K562 (cell line): ENCODE measurements at regions not wholly inside any gene's neighbourhood (a gene's known extent, or its start where the extent isn't known, plus 50 kb on each side); places are given as distances from the start of the nearest gene placed in this dataset.

ENCODE experiments used
- ATAC-seq: fragments of 200-7000 bp; cut with Tn5 transposase; 3 replicates; pipeline ENCODE4 v1.9.1; 2020; ENCODE audit warnings: moderate library complexity
- BruUV-seq: library from RNA; stranded (reverse); fragments of 400-500 nt; replicated peaks from 2 replicates; lab custom pipeline; 2021; lab: Mats Ljungman, UMichigan
- CTCF ChIA-PET: fragments of 300-600 bp; formaldehyde crosslinking; extraction: SDS; loops from one replicate; lab custom pipeline; 2021; ENCODE audit warnings: low intra/inter-chr PET ratio; lab: Yijun Ruan, JAX
- POLR2A ChIA-PET: fragments of 300-600, 350-650 bp; sonication (Branson Sonifier 250); formaldehyde crosslinking; extraction: SDS; loops from one replicate; lab custom pipeline; 2021; ENCODE audit warnings: antibody characterized with exemption, inconsistent platforms; lab: Yijun Ruan, JAX
- DNase-seq, 4 experiments: peaks; one replicate each; pipeline versions ENCODE4 v3.0.0 to v3.0.0-alpha.2; 2011 to 2018; ENCODE audit warnings: low spot score in 3 of 4, mixed read lengths in 3 of 4; ENCODE audit errors: extremely low read depth in 1 of 4
- FAIRE-seq: peaks from 2 replicates; lab custom pipeline; 2011; peaks lifted over from hg19 to GRCh38; lab: Jason Lieb, UNC
- H2AFZ ChIP-seq: 2 replicates; pipeline ENCODE4 v1.6.0; 2011; ENCODE audit warnings: low read depth, low read length, control low read depth, inconsistent platforms
- H3K27ac ChIP-seq: fragments of 200-600 bp; 3 replicates; pipeline ENCODE4 v1.8.0; 2011; ENCODE audit warnings: low read depth, mild to moderate bottlenecking, control low read depth, inconsistent platforms, low read length, moderate library complexity, mixed read lengths; ENCODE audit errors: extremely low read depth
- H3K27me3 ChIP-seq, 2 experiments: fragments of 300-600 bp in 1 of 2; 2 replicates in 1 of 2; 3 replicates in 1 of 2; pipeline versions ENCODE4 v1.6.0 to v1.8.0; 2011; ENCODE audit warnings: inconsistent platforms in 2 of 2, low read length in 2 of 2, mild to moderate bottlenecking in 1 of 2, mixed read lengths in 1 of 2, moderate library complexity in 1 of 2; ENCODE audit not compliant: control insufficient read depth in 2 of 2, insufficient read depth in 2 of 2
- H3K36me3 ChIP-seq: fragments of 300-600 bp; 3 replicates; pipeline ENCODE4 v1.8.0; 2011; ENCODE audit warnings: mild to moderate bottlenecking, low read length, inconsistent platforms; ENCODE audit not compliant: control insufficient read depth, insufficient read depth
- H3K4me1 ChIP-seq, 2 experiments: fragments of 200-600 bp in 1 of 2; replicated peaks in 1 of 2; 2 replicates in 1 of 2; 3 replicates in 1 of 2; pipeline versions ENCODE4 v1.5.1 to v1.8.0; 2011; ENCODE audit warnings: inconsistent platforms in 2 of 2, low read length in 2 of 2, mild to moderate bottlenecking in 1 of 2, mixed read lengths in 1 of 2, moderate library complexity in 1 of 2; ENCODE audit not compliant: control insufficient read depth in 2 of 2, insufficient read depth in 2 of 2
- H3K4me2 ChIP-seq: 2 replicates; pipeline ENCODE4 v1.6.1; 2011; ENCODE audit warnings: low read length, control low read depth, inconsistent platforms, mixed read lengths; ENCODE audit not compliant: insufficient read depth
- H3K4me3 ChIP-seq: fragments of 200-600 bp; sonication (generic), shearing (Covaris generic); 2 replicates; pipeline ENCODE4 v1.5.1; 2016; ENCODE audit warnings: control low read depth, inconsistent platforms
- H3K79me2 ChIP-seq: fragments of 200-600 bp; 3 replicates; pipeline ENCODE4 v1.8.0; 2011; ENCODE audit warnings: low read length, inconsistent platforms; ENCODE audit not compliant: control insufficient read depth, insufficient read depth
- H3K9ac ChIP-seq, 2 experiments: 2 replicates each; pipeline versions ENCODE4 v1.6.0 to v1.6.1; 2011; ENCODE audit warnings: low read depth in 2 of 2, low read length in 2 of 2, control low read depth in 1 of 2, inconsistent platforms in 1 of 2, mild to moderate bottlenecking in 1 of 2, mixed read lengths in 1 of 2; ENCODE audit not compliant: insufficient read depth in 1 of 2
- H3K9me1 ChIP-seq: one replicate; pipeline ENCODE4 v1.6.0; 2011; ENCODE audit warnings: inconsistent platforms, mild to moderate bottlenecking, low read length, moderate library complexity; ENCODE audit not compliant: control insufficient read depth, insufficient read depth
- H3K9me3 ChIP-seq: replicated peaks from 2 replicates; pipeline ENCODE4 v1.5.1; 2011; ENCODE audit warnings: low read depth, low read length, inconsistent platforms; ENCODE audit not compliant: control insufficient read depth, insufficient read depth
- H4K20me1 ChIP-seq: replicated peaks from 2 replicates; pipeline ENCODE4 v1.6.1; 2011; ENCODE audit warnings: low read length, inconsistent platforms, mixed read lengths; ENCODE audit not compliant: control insufficient read depth, insufficient read depth
- AFF4 ChIP-seq: sonication (generic); formaldehyde crosslinking; IDR thresholded peaks from 2 replicates; pipeline ENCODE4 v1.8.0; 2023; ENCODE audit warnings: mild to moderate bottlenecking, missing genetic modification reagents
- CBX3 ChIP-seq, 2 experiments: IDR thresholded peaks; 1 replicate in 1 of 2; 2 replicates in 1 of 2; pipeline ENCODE4 v1.6.1; 2012; ENCODE audit warnings: inconsistent platforms in 2 of 2, low read length in 2 of 2, borderline replicate concordance in 1 of 2, control low read depth in 1 of 2
- ERF ChIP-seq: fragments of 450-650 bp; formaldehyde crosslinking; IDR thresholded peaks from 2 replicates; pipeline ENCODE4 v1.4.0; 2020; ENCODE audit warnings: mild to moderate bottlenecking, mixed read lengths
- ETS1 ChIP-seq: conservative IDR thresholded peaks from 2 replicates; pipeline ENCODE4 v1.6.1; 2011; ENCODE audit warnings: low read depth, mild to moderate bottlenecking, low read length; ENCODE audit not compliant: control insufficient read depth
- FOS ChIP-seq: IDR thresholded peaks from 3 replicates; pipeline ENCODE4 v1.6.1; 2011; ENCODE audit not compliant: insufficient read length; ENCODE audit errors: extremely low read depth
- GABPB2 ChIP-seq: fragments of 250-450 bp; sonication (Bioruptor Pico); conservative IDR thresholded peaks from 2 replicates; pipeline ENCODE4 v1.5.1; 2021; ENCODE audit warnings: mild to moderate bottlenecking
- HSF4 ChIP-seq: fragments of 250-450 bp; sonication (Bioruptor Pico); IDR thresholded peaks from 2 replicates; pipeline ENCODE4 v2.1.2; 2022; ENCODE audit warnings: mild to moderate bottlenecking, moderate library complexity, borderline replicate concordance
- KAT7 ChIP-seq: sonication (generic); formaldehyde crosslinking; IDR thresholded peaks from 2 replicates; pipeline ENCODE4 v1.8.0; 2022; ENCODE audit warnings: missing genetic modification reagents, mild to moderate bottlenecking, borderline replicate concordance
- NONO ChIP-seq, 2 experiments: fragments of 200-400 bp in 1 of 2; fragments of 450-650 bp in 1 of 2; formaldehyde crosslinking in 1 of 2; IDR thresholded peaks; 2 replicates each; pipeline ENCODE4 v1.6.1; 2017; ENCODE audit warnings: low read depth in 2 of 2, mild to moderate bottlenecking in 2 of 2, moderate library complexity in 2 of 2, low read length in 1 of 2
- TCF7L2 ChIP-seq: fragments of 150-350 bp; IDR thresholded peaks from 2 replicates; pipeline ENCODE4 v1.6.1; 2016; ENCODE audit warnings: low read depth, mild to moderate bottlenecking, low read length, moderate library complexity
- USF2 ChIP-seq: sonication (generic); formaldehyde crosslinking; IDR thresholded peaks from 2 replicates; pipeline ENCODE4 v1.5.0; 2020; ENCODE audit warnings: missing genetic modification reagents
- ZKSCAN3 ChIP-seq: fragments of 250-450 bp; sonication (Bioruptor Pico); IDR thresholded peaks from 2 replicates; pipeline ENCODE4 v1.4.0; 2020
- ZNF184 ChIP-seq: sonication (generic); formaldehyde crosslinking; IDR thresholded peaks from 2 replicates; pipeline ENCODE4 v1.5.0; 2020; ENCODE audit warnings: missing genetic modification reagents
- ZNF551 ChIP-seq: fragments of 250-450 bp; sonication (Bioruptor Pico); IDR thresholded peaks from 2 replicates; pipeline ENCODE4 v1.5.0; 2021; ENCODE audit warnings: mild to moderate bottlenecking, moderate library complexity
- WGBS: fragments of 100-300 bp; shearing (Covaris generic); methylation state at CpG from one replicate; pipeline ENCODE4 v1.1.6; 2016; ENCODE audit warnings: low coverage, mixed read lengths; ENCODE audit not compliant: insufficient coverage; ENCODE audit errors: missing lambda C conversion rate; 5-methylcytosine and 5-hydroxymethylcytosine counted together
- in situ Hi-C: fragments of 300-500 bp; cut with MboI; formaldehyde crosslinking; loops from 4 replicates; pipeline ENCODE4 v1.15.0; 2018; ENCODE audit warnings: inconsistent platforms, mixed read lengths
- intact Hi-C: fragments of 100-400 bp; cut with micrococcal nuclease; formaldehyde crosslinking; loops from 2 replicates; pipeline ENCODE4 v1.14.2; 2022
- TF ChIP-seq, protein P1 (sequence below): sonication (generic); formaldehyde crosslinking; IDR thresholded peaks from 2 replicates; pipeline ENCODE4 v1.8.0; 2022; ENCODE audit warnings: missing genetic modification reagents, mild to moderate bottlenecking, borderline replicate concordance

- in situ Hi-C loops (no loop called here), intact Hi-C loops (no loop called here)
- WGBS: 0% methylated on average over 3 of the region's 3 CpGs
- no peak for TF ChIP-seq FOS
- no peak for TF ChIP-seq CBX3 (IDR thresholded peaks at IDR 0.05; ENCODE audit: borderline replicate concordance in 1 of 2, low read length in 2 of 2)
- no peak for TF ChIP-seq USF2 (CRISPR knock-in tag)
- no peak for TF ChIP-seq ZNF551
- TF ChIP-seq HSF4 (CRISPR knock-in tag): no peak
- TF ChIP-seq, protein P1, sequence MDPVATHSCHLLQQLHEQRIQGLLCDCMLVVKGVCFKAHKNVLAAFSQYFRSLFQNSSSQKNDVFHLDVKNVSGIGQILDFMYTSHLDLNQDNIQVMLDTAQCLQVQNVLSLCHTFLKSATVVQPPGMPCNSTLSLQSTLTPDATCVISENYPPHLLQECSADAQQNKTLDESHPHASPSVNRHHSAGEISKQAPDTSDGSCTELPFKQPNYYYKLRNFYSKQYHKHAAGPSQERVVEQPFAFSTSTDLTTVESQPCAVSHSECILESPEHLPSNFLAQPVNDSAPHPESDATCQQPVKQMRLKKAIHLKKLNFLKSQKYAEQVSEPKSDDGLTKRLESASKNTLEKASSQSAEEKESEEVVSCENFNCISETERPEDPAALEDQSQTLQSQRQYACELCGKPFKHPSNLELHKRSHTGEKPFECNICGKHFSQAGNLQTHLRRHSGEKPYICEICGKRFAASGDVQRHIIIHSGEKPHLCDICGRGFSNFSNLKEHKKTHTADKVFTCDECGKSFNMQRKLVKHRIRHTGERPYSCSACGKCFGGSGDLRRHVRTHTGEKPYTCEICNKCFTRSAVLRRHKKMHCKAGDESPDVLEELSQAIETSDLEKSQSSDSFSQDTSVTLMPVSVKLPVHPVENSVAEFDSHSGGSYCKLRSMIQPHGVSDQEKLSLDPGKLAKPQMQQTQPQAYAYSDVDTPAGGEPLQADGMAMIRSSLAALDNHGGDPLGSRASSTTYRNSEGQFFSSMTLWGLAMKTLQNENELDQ: no peak
- TF ChIP-seq AFF4 (CRISPR knock-in tag): no peak
- no peak for TF ChIP-seq ZKSCAN3 (CRISPR knock-in tag)
- no peak for TF ChIP-seq ERF (CRISPR knock-in tag)
- no peak for TF ChIP-seq KAT7
- no peak for TF ChIP-seq NONO (IDR thresholded peaks at IDR 0.05; ENCODE audit: low read depth in 2 of 2, low read length in 1 of 2)
- TF ChIP-seq ETS1: no peak
- TF ChIP-seq GABPB2 (CRISPR knock-in tag): no peak
- TF ChIP-seq ZNF184 (CRISPR knock-in tag): no peak
- TF ChIP-seq TCF7L2: no peak
- Histone ChIP-seq H3K4me1 (no peaks in the 10 kb centered on the region), H3K36me3 (no peaks in the 10 kb centered on the region), H3K9me1 (no peaks in the 10 kb centered on the region), H3K27ac (no peak overlapping the region), H3K9ac (no peak overlapping the region), H3K79me2 (no peaks in the 10 kb centered on the region), H3K27me3 (no peaks in the 10 kb centered on the region), H2AFZ (no peak overlapping the region), H3K4me3 (no peak overlapping the region), H3K4me2 (no peak overlapping the region), H4K20me1 (no peaks in the 10 kb centered on the region), H3K9me3 (no peaks in the 10 kb centered on the region)
- no peak for DNase-seq
- no peak for FAIRE-seq
- no TSS peak for BruUV-seq
- CTCF ChIA-PET: no interaction called here
- ATAC-seq: no peak
- POLR2A ChIA-PET: no interaction called here
These were observed 646.3 kb upstream of the SLITRK1 start for GRCh38 chr13:84528408-84529070.
